ENCODE measurements at regions not wholly inside any gene's neighbourhood (a gene's known extent, or its start where the extent isn't known, plus 50 kb on each side); places are given as distances from the start of the nearest gene placed in this dataset.

- no peaks in the 10 kb centered on the region for H3K9me3 ChIP-seq (ENCODE audit: low read length)
- no peaks in the 10 kb centered on the region for H4K20me1 ChIP-seq (ENCODE audit: insufficient read depth, low read depth, low read length)
- H3K4me2 ChIP-seq (ENCODE audit: low read depth, low read length, poor library complexity, severe bottlenecking) = no peak overlapping the region
- H3K9me2 ChIP-seq (replicated peaks; ENCODE audit: insufficient read depth, low read length) = no peaks in the 10 kb centered on the region
- no peak overlapping the region for H3K27ac ChIP-seq (ENCODE audit: low read length)
- H3K4me1 ChIP-seq (ENCODE audit: low read length) = no peaks in the 10 kb centered on the region
- no peak overlapping the region for H3K9ac ChIP-seq (ENCODE audit: low read length)
- H3K27me3 ChIP-seq (ENCODE audit: low read length) = no peaks in the 10 kb centered on the region
- no peaks in the 10 kb centered on the region for H3K36me3 ChIP-seq (ENCODE audit: insufficient read depth, low read length)
- no peak for DNase-seq
- H3K79me2 ChIP-seq (ENCODE audit: low read length) = no peaks in the 10 kb centered on the region
- no peak overlapping the region for H2AFZ ChIP-seq (ENCODE audit: low read length)
- no peak overlapping the region for H3K4me3 ChIP-seq (ENCODE audit: low read length)
Measured at GRCh38 chr5:110347781-110348180, 378.7 kb downstream of the TMEM232 start.

DNA sequence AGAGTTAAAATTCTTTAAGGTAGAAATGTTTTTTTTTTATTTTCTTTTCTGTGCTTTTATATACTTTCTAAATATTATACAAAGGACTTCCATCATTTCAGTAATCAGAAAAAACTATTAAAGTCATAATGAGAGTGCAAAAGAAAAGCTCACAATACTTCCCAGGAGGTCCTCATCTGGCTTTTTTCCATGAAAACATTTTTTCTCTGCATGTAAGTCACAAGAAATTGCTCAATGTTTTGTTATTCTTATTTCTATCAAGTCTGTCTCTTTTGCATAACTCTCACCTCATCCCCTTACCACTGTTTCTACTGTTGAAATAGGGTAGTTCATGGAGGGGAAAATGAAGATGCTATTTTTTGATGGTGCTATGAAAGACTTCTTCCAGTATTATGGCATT, 375.0 kb downstream of the TMEM232 start:
- Histone ChIP-seq H3K9ac (ENCODE audit: low read length) (no peak overlapping the region), H3K4me2 (ENCODE audit: low read depth, low read length, poor library complexity, severe bottlenecking) (no peak overlapping the region), H2AFZ (ENCODE audit: low read length) (no peak overlapping the region), H3K4me3 (ENCODE audit: low read length) (no peak overlapping the region), H3K4me1 (ENCODE audit: low read length) (no peaks in the 10 kb centered on the region), H4K20me1 (ENCODE audit: insufficient read depth, low read depth, low read length) (no peaks in the 10 kb centered on the region), H3K79me2 (ENCODE audit: low read length) (no peaks in the 10 kb centered on the region), H3K27me3 (ENCODE audit: low read length) (no peaks in the 10 kb centered on the region), H3K9me2 (replicated peaks; ENCODE audit: insufficient read depth, low read length) (no peaks in the 10 kb centered on the region), H3K27ac (ENCODE audit: low read length) (no peak overlapping the region), H3K36me3 (ENCODE audit: insufficient read depth, low read length) (no peaks in the 10 kb centered on the region), H3K9me3 (ENCODE audit: low read length) (no peaks in the 10 kb centered on the region)
- DNase-seq = no peak

- Histone ChIP-seq H3K27me3 (ENCODE audit: low read length) (no peaks in the 10 kb centered on the region), H4K20me1 (ENCODE audit: insufficient read depth, low read depth, low read length) (no peaks in the 10 kb centered on the region), H3K9ac (ENCODE audit: low read length) (no peak overlapping the region), H3K9me2 (replicated peaks; ENCODE audit: insufficient read depth, low read length) (no peaks in the 10 kb centered on the region), H2AFZ (ENCODE audit: low read length) (no peak overlapping the region), H3K9me3 (ENCODE audit: low read length) (no peaks in the 10 kb centered on the region), H3K79me2 (ENCODE audit: low read length) (no peaks in the 10 kb centered on the region), H3K27ac (ENCODE audit: low read length) (no peak overlapping the region), H3K4me1 (ENCODE audit: low read length) (no peaks in the 10 kb centered on the region), H3K4me3 (ENCODE audit: low read length) (no peak overlapping the region), H3K4me2 (ENCODE audit: low read depth, low read length, poor library complexity, severe bottlenecking) (no peak overlapping the region), H3K36me3 (ENCODE audit: insufficient read depth, low read length) (no peaks in the 10 kb centered on the region)
- no peak for DNase-seq
Measured at GRCh38 chr5:110354311-110354710, 372.2 kb downstream of the TMEM232 start.

DNA sequence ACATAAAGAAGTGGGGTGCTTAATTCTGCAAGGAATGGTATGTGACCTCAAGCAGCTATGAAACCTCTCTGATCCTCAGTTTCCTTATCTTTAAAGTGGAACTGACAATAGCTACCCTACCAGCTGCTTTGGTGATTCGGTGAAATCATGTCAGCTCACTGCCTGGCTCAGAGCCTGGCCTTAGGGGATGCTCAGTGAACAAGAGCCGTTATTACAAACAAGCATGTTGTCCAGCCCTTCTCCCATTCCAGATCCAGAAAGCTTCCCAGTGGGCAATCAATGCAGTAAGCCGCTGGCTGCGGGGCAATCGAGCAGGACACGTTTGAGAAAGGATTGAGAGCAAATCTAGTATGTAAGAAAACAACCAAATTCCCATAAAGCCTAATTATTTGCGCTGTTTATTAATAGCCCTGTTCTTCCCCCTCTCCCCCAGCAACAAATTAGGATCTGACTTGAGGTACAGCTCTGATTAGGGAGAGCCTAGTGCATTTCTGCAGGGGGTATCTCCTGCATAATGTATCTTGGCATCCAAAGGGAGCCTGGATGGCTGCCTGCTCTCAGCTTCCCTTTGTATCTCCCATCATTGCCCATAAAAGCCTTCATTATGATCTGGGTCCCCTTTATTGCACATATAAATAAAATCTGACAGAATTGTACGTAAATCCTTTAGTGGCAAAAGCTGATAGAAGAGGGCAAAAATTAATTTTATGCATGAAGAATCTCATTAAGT, 371.4 kb downstream of the TMEM232 start:
- no peak overlapping the region for H2AFZ ChIP-seq (ENCODE audit: low read length)
- no peaks in the 10 kb centered on the region for H3K4me1 ChIP-seq (ENCODE audit: low read length)
- no peak overlapping the region for H3K9ac ChIP-seq (ENCODE audit: low read length)
- no peaks in the 10 kb centered on the region for H3K79me2 ChIP-seq (ENCODE audit: low read length)
- H3K9me2 ChIP-seq (replicated peaks; ENCODE audit: insufficient read depth, low read length) = no peaks in the 10 kb centered on the region
- no peaks in the 10 kb centered on the region for H3K27me3 ChIP-seq (ENCODE audit: low read length)
- H4K20me1 ChIP-seq (ENCODE audit: insufficient read depth, low read depth, low read length) = no peaks in the 10 kb centered on the region
- H3K9me3 ChIP-seq (ENCODE audit: low read length) = no peaks in the 10 kb centered on the region
- H3K4me3 ChIP-seq (ENCODE audit: low read length) = no peak overlapping the region
- no peak overlapping the region for H3K27ac ChIP-seq (ENCODE audit: low read length)
- H3K4me2 ChIP-seq (ENCODE audit: low read depth, low read length, poor library complexity, severe bottlenecking) = no peak overlapping the region
- no peak for DNase-seq
- H3K36me3 ChIP-seq (ENCODE audit: insufficient read depth, low read length) = no peaks in the 10 kb centered on the region

- H3K9me2 ChIP-seq (replicated peaks; ENCODE audit: insufficient read depth, low read length) = no peaks in the 10 kb centered on the region
- no peak overlapping the region for H3K4me2 ChIP-seq (ENCODE audit: low read depth, low read length, poor library complexity, severe bottlenecking)
- H3K4me3 ChIP-seq (ENCODE audit: low read length) = no peak overlapping the region
- H3K4me1 ChIP-seq (ENCODE audit: low read length) = no peaks in the 10 kb centered on the region
- DNase-seq = no peak
- no peaks in the 10 kb centered on the region for H4K20me1 ChIP-seq (ENCODE audit: insufficient read depth, low read depth, low read length)
- H3K27ac ChIP-seq (ENCODE audit: low read length) = no peak overlapping the region
- no peaks in the 10 kb centered on the region for H3K79me2 ChIP-seq (ENCODE audit: low read length)
- no peaks in the 10 kb centered on the region for H3K27me3 ChIP-seq (ENCODE audit: low read length)
- H3K36me3 ChIP-seq (ENCODE audit: insufficient read depth, low read length) = no peaks in the 10 kb centered on the region
- H3K9ac ChIP-seq (ENCODE audit: low read length) = no peak overlapping the region
- H2AFZ ChIP-seq (ENCODE audit: low read length) = no peak overlapping the region
- H3K9me3 ChIP-seq (ENCODE audit: low read length) = no peaks in the 10 kb centered on the region
Measured at GRCh38 chr5:110356677-110357076, 369.8 kb downstream of the TMEM232 start.

DNA sequence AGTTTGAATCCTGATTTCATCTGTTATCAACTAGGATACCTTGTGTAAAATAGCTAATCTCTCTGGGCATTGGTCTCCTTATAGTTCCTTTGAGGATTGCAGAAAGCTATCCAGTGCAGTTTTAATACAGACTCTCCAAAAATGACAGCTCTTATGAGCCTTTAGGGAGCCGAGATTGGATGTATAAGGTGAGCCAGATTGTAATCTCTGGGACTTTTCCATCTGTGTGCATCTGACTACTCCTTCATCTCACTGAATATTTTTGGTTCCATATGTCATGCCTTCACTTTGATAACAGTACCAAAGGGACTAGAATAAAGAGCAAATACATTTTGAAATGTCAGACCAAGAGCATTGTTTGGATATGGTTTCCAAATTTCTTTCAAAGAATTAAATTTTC, 367.2 kb downstream of the TMEM232 start:
- DNase-seq = no peak
- no peaks in the 10 kb centered on the region for H3K4me1 ChIP-seq (ENCODE audit: low read length)
- no peaks in the 10 kb centered on the region for H3K79me2 ChIP-seq (ENCODE audit: low read length)

GRCh38 chr5:110361471-110361870, 365.0 kb downstream of the TMEM232 start:
- no peaks in the 10 kb centered on the region for H3K9me2 ChIP-seq (replicated peaks; ENCODE audit: insufficient read depth, low read length)
- H3K9me3 ChIP-seq (ENCODE audit: low read length) = no peaks in the 10 kb centered on the region
- DNase-seq = no peak
- H3K4me2 ChIP-seq (ENCODE audit: low read depth, low read length, poor library complexity, severe bottlenecking) = no peak overlapping the region
- H3K36me3 ChIP-seq (ENCODE audit: insufficient read depth, low read length) = no peaks in the 10 kb centered on the region
- H3K27ac ChIP-seq (ENCODE audit: low read length) = no peak overlapping the region
- H4K20me1 ChIP-seq (ENCODE audit: insufficient read depth, low read depth, low read length) = no peaks in the 10 kb centered on the region
- no peak overlapping the region for H3K9ac ChIP-seq (ENCODE audit: low read length)
- no peaks in the 10 kb centered on the region for H3K4me1 ChIP-seq (ENCODE audit: low read length)
- H3K4me3 ChIP-seq (ENCODE audit: low read length) = no peak overlapping the region
- no peak overlapping the region for H2AFZ ChIP-seq (ENCODE audit: low read length)
- H3K27me3 ChIP-seq (ENCODE audit: low read length) = no peaks in the 10 kb centered on the region
- no peaks in the 10 kb centered on the region for H3K79me2 ChIP-seq (ENCODE audit: low read length)

More for the DNA sequence above, 367.2 kb downstream of the TMEM232 start:
- Histone ChIP-seq H3K27me3 (ENCODE audit: low read length) (no peaks in the 10 kb centered on the region), H3K27ac (ENCODE audit: low read length) (no peak overlapping the region), H3K9me2 (replicated peaks; ENCODE audit: insufficient read depth, low read length) (no peaks in the 10 kb centered on the region), H2AFZ (ENCODE audit: low read length) (no peak overlapping the region), H3K36me3 (ENCODE audit: insufficient read depth, low read length) (no peaks in the 10 kb centered on the region), H3K9me3 (ENCODE audit: low read length) (no peaks in the 10 kb centered on the region), H3K4me3 (ENCODE audit: low read length) (no peak overlapping the region), H3K9ac (ENCODE audit: low read length) (no peak overlapping the region), H4K20me1 (ENCODE audit: insufficient read depth, low read depth, low read length) (no peaks in the 10 kb centered on the region), H3K4me2 (ENCODE audit: low read depth, low read length, poor library complexity, severe bottlenecking) (no peak overlapping the region)

GRCh38 chr5:110362261-110362660, 364.2 kb downstream of the TMEM232 start:
- H3K9me3 ChIP-seq (ENCODE audit: low read length) = no peaks in the 10 kb centered on the region
- no peaks in the 10 kb centered on the region for H3K79me2 ChIP-seq (ENCODE audit: low read length)
- H3K27me3 ChIP-seq (ENCODE audit: low read length) = no peaks in the 10 kb centered on the region
- H4K20me1 ChIP-seq (ENCODE audit: insufficient read depth, low read depth, low read length) = no peaks in the 10 kb centered on the region
- DNase-seq = no peak
- H3K36me3 ChIP-seq (ENCODE audit: insufficient read depth, low read length) = no peaks in the 10 kb centered on the region
- H3K9me2 ChIP-seq (replicated peaks; ENCODE audit: insufficient read depth, low read length) = no peaks in the 10 kb centered on the region
- no peak overlapping the region for H3K9ac ChIP-seq (ENCODE audit: low read length)
- H2AFZ ChIP-seq (ENCODE audit: low read length) = no peak overlapping the region
- H3K4me3 ChIP-seq (ENCODE audit: low read length) = no peak overlapping the region
- H3K4me1 ChIP-seq (ENCODE audit: low read length) = no peaks in the 10 kb centered on the region
- H3K4me2 ChIP-seq (ENCODE audit: low read depth, low read length, poor library complexity, severe bottlenecking) = no peak overlapping the region
- no peak overlapping the region for H3K27ac ChIP-seq (ENCODE audit: low read length)

Data from Karpas-422 (cell line).